Fibroblast of lung (primary cell): ENCODE measurements at regions not wholly inside any gene's neighbourhood (a gene's known extent, or its start where the extent isn't known, plus 50 kb on each side); places are given as distances from the start of the nearest gene placed in this dataset.
A peak's percentile ranks its signal among the peaks of the same experiment; 100 is the strongest.

ENCODE experiments used
- DNase-seq, 2 donors: peaks; one replicate each; pipeline versions ENCODE4 v3.0.0 to v3.0.0-alpha.2; 2010; ENCODE audit warnings: low read depth in 2 of 2
- H2AFZ ChIP-seq: 2 replicates; pipeline ENCODE4 v1.5.1; 2012; ENCODE audit warnings: low read length, control low read depth, inconsistent platforms
- H3K27ac ChIP-seq: 2 replicates; pipeline ENCODE4 v1.5.1; 2011; ENCODE audit warnings: low read length, control low read depth; ENCODE audit not compliant: insufficient read depth
- H3K27me3 ChIP-seq: 2 replicates; pipeline ENCODE4 v1.5.1; 2011; ENCODE audit warnings: mild to moderate bottlenecking, low read length; ENCODE audit not compliant: control insufficient read depth, insufficient read depth
- H3K36me3 ChIP-seq: 2 replicates; pipeline ENCODE4 v1.5.1; 2011; ENCODE audit warnings: low read length; ENCODE audit not compliant: control insufficient read depth, insufficient read depth
- H3K4me1 ChIP-seq: 2 replicates; pipeline ENCODE4 v1.5.1; 2011; ENCODE audit warnings: low read length; ENCODE audit not compliant: control insufficient read depth, insufficient read depth; ENCODE audit errors: extremely low read depth
- H3K4me2 ChIP-seq: 2 replicates; pipeline ENCODE4 v1.5.1; 2011; ENCODE audit warnings: low read length, control low read depth; ENCODE audit not compliant: insufficient read depth; ENCODE audit errors: extremely low read depth
- H3K4me3 ChIP-seq, 4 experiments: fragments of 200-600 bp in 1 of 4; sonication (generic) in 1 of 4; replicated peaks in 1 of 4; 2 replicates each; pipeline ENCODE4 v1.5.1; 2011 to 2016; ENCODE audit warnings: low read length in 4 of 4, low read depth in 3 of 4, mild to moderate bottlenecking in 3 of 4, control low read depth in 2 of 4, inconsistent platforms in 1 of 4, mixed read lengths in 1 of 4; ENCODE audit not compliant: insufficient read depth in 1 of 4; ENCODE audit errors: control extremely low read depth in 1 of 4
- H3K79me2 ChIP-seq: 2 replicates; pipeline ENCODE4 v1.5.1; 2012; ENCODE audit warnings: mild to moderate bottlenecking, low read length, inconsistent platforms; ENCODE audit not compliant: control insufficient read depth, insufficient read depth
- H3K9ac ChIP-seq: 2 replicates; pipeline ENCODE4 v1.5.1; 2011; ENCODE audit warnings: mild to moderate bottlenecking, low read length, control low read depth; ENCODE audit not compliant: insufficient read depth
- H3K9me3 ChIP-seq: 2 replicates; pipeline ENCODE4 v1.5.1; 2012; ENCODE audit warnings: low read depth, low read length; ENCODE audit not compliant: control insufficient read depth, insufficient read depth
- H4K20me1 ChIP-seq: 2 replicates; pipeline ENCODE4 v1.5.1; 2011; ENCODE audit warnings: low read length; ENCODE audit not compliant: control insufficient read depth, insufficient read depth; ENCODE audit errors: extremely low read depth
- EZH2 ChIP-seq: IDR thresholded peaks from 2 replicates; pipeline ENCODE4 v1.5.1; 2012; ENCODE audit warnings: low read length, control low read depth, mild to moderate bottlenecking; ENCODE audit errors: missing control alignments
- TF ChIP-seq, protein P1 (sequence below), 2 donors: IDR thresholded peaks in 1 of 2; conservative IDR thresholded peaks in 1 of 2; 1 replicate in 1 of 2; 2 replicates in 1 of 2; pipeline ENCODE4 v1.5.1; 2011 to 2012; ENCODE audit warnings: low read length in 2 of 2, control low read depth in 1 of 2, inconsistent platforms in 1 of 2, low read depth in 1 of 2, mild to moderate bottlenecking in 1 of 2

DNA sequence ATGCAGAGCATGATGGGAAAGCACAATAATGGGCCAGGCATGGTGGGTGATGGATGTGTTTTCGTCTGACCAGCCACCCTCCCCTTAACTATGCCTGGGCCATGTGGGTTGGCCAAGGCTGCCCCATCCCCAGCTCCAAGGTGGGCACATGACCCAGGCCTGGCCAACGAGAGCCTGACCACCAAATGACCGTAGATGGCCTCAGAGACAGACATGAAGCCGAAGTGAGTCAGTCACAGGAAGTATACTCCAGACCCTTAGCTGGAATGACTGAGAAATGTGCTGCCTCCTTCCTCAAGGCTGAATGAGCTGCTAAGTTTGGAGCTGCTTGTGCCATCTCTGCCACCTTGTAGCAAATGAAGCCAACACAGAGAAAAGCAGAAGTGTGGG is 233.6 kb downstream of the BCL11B start:
- TF ChIP-seq EZH2: no peak
- TF ChIP-seq, protein P1, sequence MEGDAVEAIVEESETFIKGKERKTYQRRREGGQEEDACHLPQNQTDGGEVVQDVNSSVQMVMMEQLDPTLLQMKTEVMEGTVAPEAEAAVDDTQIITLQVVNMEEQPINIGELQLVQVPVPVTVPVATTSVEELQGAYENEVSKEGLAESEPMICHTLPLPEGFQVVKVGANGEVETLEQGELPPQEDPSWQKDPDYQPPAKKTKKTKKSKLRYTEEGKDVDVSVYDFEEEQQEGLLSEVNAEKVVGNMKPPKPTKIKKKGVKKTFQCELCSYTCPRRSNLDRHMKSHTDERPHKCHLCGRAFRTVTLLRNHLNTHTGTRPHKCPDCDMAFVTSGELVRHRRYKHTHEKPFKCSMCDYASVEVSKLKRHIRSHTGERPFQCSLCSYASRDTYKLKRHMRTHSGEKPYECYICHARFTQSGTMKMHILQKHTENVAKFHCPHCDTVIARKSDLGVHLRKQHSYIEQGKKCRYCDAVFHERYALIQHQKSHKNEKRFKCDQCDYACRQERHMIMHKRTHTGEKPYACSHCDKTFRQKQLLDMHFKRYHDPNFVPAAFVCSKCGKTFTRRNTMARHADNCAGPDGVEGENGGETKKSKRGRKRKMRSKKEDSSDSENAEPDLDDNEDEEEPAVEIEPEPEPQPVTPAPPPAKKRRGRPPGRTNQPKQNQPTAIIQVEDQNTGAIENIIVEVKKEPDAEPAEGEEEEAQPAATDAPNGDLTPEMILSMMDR (conservative IDR thresholded peaks at IDR 0.05 in 1 of 2, IDR thresholded peaks at IDR 0.05 in 1 of 2; ENCODE audit: low read depth in 1 of 2, low read length in 2 of 2): no peak
- H3K4me2 ChIP-seq: no peak overlapping the region
- H3K4me1 ChIP-seq: peaks cover 2% of the 10 kb centered on the region
- no peaks in the 10 kb centered on the region for H3K9me3 ChIP-seq
- no peak overlapping the region for H3K4me3 ChIP-seq
- no peak overlapping the region for H3K9ac ChIP-seq
- H3K36me3 ChIP-seq: no peaks in the 10 kb centered on the region
- no peak overlapping the region for H2AFZ ChIP-seq
- no peaks in the 10 kb centered on the region for H4K20me1 ChIP-seq
- no peak overlapping the region for H3K27ac ChIP-seq
- H3K27me3 ChIP-seq: no peaks in the 10 kb centered on the region
- peak; percentile 1 to 77 for DNase-seq
- H3K79me2 ChIP-seq: no peaks in the 10 kb centered on the region

DNA sequence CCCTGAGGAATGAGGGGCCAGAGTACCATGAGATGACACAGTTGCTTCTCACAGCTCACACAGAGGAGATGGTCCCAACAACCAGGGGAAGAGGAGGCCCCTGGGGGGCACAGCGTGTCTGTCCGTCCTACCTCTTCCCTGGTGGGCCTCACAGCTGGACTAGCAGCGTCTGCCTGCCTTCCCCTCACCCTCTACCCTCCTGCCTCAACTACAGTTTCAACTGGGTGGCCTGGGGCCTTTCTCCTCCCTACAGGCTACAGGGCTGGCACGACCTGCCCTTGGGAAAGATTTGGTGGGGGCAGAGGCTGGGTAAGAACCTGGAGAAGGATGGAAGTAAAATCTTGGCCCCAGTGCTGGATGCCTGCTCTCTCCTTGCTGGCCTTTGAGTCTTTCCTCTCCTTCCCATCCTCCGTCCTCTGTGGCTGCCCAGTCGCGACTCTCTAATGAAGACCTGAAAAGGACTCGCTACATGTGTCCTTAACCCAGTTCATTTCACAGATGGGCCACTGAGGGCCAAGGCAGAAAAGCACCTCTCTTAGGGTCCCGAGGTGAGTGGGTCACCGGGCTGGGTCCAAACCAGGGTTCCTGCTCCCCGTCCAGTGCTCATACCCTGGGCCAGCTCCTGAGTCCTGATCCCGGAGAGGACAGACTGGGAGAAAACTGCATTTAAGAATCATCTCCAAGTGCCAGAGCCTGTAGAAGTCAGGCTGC is 232.5 kb downstream of the BCL11B start:
- Histone ChIP-seq H3K36me3 (no peaks in the 10 kb centered on the region), H2AFZ (no peak overlapping the region), H3K4me3 (no peak overlapping the region), H3K9me3 (no peaks in the 10 kb centered on the region), H3K4me1 (peaks cover 2% of the 10 kb centered on the region), H4K20me1 (no peaks in the 10 kb centered on the region), H3K4me2 (no peak overlapping the region), H3K9ac (no peak overlapping the region), H3K27me3 (no peaks in the 10 kb centered on the region), H3K27ac (no peak overlapping the region), H3K79me2 (no peaks in the 10 kb centered on the region)
- no peak for DNase-seq
- no peak for TF ChIP-seq EZH2
- TF ChIP-seq, protein P1 (conservative IDR thresholded peaks at IDR 0.05 in 1 of 2, IDR thresholded peaks at IDR 0.05 in 1 of 2; ENCODE audit: low read depth in 1 of 2, low read length in 2 of 2): no peak

DNA sequence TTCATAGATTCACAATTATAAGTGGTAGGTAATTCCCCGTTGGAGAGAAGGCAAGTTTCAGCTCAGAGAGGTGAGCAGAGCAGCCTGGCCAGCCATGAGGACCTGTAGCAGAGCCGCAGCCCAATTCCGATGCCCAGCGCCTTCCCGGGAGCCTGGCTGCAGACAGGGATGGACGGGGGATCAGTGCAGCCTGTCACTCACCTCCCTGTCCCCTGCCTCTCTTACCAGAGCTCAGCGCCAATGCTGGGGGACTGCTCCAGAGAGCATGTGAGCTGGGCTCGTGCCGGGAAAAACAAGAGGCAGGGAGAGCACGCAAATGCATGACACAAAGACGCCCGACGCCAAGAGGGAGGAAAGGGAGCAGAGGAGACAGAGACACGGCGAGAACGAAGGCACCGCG is 231.9 kb downstream of the BCL11B start:
- Histone ChIP-seq H3K27ac (no peak overlapping the region), H4K20me1 (no peaks in the 10 kb centered on the region), H3K4me3 (no peak overlapping the region), H2AFZ (no peak overlapping the region), H3K9me3 (no peaks in the 10 kb centered on the region), H3K4me2 (no peak overlapping the region), H3K36me3 (no peaks in the 10 kb centered on the region), H3K27me3 (no peaks in the 10 kb centered on the region), H3K79me2 (no peaks in the 10 kb centered on the region), H3K9ac (no peak overlapping the region), H3K4me1 (peaks cover 2% of the 10 kb centered on the region)
- no peak for DNase-seq
- no peak for TF ChIP-seq EZH2
- TF ChIP-seq, protein P1 (conservative IDR thresholded peaks at IDR 0.05 in 1 of 2, IDR thresholded peaks at IDR 0.05 in 1 of 2; ENCODE audit: low read depth in 1 of 2, low read length in 2 of 2): no peak
